PFSK-1 (cell line): ENCODE measurements at regions not wholly inside any gene's neighbourhood (a gene's known extent, or its start where the extent isn't known, plus 50 kb on each side); places are given as distances from the start of the nearest gene placed in this dataset.

ENCODE experiments used
- POLR2AphosphoS5 ChIP-seq: IDR thresholded peaks from 2 replicates; pipeline ENCODE4 v1.6.1; 2012; ENCODE audit warnings: low read depth, mild to moderate bottlenecking, control low read depth, low read length, moderate library complexity
- TAF1 ChIP-seq: IDR thresholded peaks from 2 replicates; pipeline ENCODE4 v1.6.1; 2012; ENCODE audit warnings: low read length, control low read depth, borderline replicate concordance; ENCODE audit not compliant: insufficient read depth
- TF ChIP-seq, protein P1 (sequence below), 2 experiments: IDR thresholded peaks; 2 replicates each; pipeline versions ENCODE4 v1.6.1 to v1.8.0; 2011 to 2012; ENCODE audit warnings: low read depth in 2 of 2, low read length in 2 of 2, control low read depth in 1 of 2, inconsistent platforms in 1 of 2, mild to moderate bottlenecking in 1 of 2, moderate library complexity in 1 of 2; ENCODE audit not compliant: insufficient read depth in 1 of 2

DNA sequence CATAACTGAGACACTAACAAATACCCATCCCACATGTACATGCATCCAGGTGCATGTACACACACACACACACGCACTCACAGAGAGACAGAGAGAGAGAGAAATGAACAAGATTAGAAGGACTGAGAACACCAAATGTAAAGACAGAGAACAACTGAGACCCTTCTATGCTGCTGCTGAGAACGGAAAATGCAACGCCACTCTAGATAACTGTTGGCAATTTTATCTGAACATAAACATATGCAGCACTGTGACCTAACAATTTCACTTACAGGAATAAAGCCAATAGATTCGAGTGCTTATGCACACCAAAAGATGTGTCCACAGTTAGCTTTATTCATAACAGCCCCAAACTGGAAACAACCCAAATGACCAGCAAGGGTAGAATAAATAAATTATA, 103.8 kb upstream of the LY86 start:
- TF ChIP-seq, protein P1, sequence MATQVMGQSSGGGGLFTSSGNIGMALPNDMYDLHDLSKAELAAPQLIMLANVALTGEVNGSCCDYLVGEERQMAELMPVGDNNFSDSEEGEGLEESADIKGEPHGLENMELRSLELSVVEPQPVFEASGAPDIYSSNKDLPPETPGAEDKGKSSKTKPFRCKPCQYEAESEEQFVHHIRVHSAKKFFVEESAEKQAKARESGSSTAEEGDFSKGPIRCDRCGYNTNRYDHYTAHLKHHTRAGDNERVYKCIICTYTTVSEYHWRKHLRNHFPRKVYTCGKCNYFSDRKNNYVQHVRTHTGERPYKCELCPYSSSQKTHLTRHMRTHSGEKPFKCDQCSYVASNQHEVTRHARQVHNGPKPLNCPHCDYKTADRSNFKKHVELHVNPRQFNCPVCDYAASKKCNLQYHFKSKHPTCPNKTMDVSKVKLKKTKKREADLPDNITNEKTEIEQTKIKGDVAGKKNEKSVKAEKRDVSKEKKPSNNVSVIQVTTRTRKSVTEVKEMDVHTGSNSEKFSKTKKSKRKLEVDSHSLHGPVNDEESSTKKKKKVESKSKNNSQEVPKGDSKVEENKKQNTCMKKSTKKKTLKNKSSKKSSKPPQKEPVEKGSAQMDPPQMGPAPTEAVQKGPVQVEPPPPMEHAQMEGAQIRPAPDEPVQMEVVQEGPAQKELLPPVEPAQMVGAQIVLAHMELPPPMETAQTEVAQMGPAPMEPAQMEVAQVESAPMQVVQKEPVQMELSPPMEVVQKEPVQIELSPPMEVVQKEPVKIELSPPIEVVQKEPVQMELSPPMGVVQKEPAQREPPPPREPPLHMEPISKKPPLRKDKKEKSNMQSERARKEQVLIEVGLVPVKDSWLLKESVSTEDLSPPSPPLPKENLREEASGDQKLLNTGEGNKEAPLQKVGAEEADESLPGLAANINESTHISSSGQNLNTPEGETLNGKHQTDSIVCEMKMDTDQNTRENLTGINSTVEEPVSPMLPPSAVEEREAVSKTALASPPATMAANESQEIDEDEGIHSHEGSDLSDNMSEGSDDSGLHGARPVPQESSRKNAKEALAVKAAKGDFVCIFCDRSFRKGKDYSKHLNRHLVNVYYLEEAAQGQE (IDR thresholded peaks at IDR 0.05; ENCODE audit: insufficient read depth in 1 of 2, low read depth in 2 of 2, low read length in 2 of 2): no peak
- TF ChIP-seq TAF1 (no peak), POLR2AphosphoS5 (no peak)
